ENCODE measurements at regions not wholly inside any gene's neighbourhood (a gene's known extent, or its start where the extent isn't known, plus 50 kb on each side); places are given as distances from the start of the nearest gene placed in this dataset.

DNA sequence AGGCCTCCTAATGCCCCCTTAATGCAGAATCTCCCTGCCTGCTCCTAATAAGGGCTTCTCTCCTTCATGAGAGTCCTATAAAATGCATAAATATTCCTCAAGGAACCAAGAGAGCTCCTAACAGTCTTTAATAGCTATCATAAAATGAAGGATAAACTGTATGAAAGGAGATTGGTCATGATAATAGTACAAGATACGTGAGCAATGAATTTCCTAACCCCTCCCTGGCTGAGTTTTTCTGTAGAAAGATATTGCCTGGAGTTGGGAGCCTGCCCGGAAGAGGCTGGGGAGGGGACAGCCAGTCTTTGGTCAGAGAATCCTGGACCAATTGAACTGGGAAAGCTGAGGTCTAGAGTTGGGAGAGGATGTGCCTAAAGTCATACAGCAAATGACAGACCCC, 321.9 kb upstream of the CDH5 start:
- H3K36me3 Mint-ChIP-seq = peaks cover 6% of the 10 kb centered on the region; the same call in 1 of the 2 replicates
- peaks cover 26% of the 10 kb centered on the region for H3K27me3 Mint-ChIP-seq (ENCODE audit: low read depth)
- peaks cover 12% of the 10 kb centered on the region for H3K9me3 Mint-ChIP-seq
- H3K27ac Mint-ChIP-seq = no peak overlapping the region
- TF ChIP-seq, protein P1, sequence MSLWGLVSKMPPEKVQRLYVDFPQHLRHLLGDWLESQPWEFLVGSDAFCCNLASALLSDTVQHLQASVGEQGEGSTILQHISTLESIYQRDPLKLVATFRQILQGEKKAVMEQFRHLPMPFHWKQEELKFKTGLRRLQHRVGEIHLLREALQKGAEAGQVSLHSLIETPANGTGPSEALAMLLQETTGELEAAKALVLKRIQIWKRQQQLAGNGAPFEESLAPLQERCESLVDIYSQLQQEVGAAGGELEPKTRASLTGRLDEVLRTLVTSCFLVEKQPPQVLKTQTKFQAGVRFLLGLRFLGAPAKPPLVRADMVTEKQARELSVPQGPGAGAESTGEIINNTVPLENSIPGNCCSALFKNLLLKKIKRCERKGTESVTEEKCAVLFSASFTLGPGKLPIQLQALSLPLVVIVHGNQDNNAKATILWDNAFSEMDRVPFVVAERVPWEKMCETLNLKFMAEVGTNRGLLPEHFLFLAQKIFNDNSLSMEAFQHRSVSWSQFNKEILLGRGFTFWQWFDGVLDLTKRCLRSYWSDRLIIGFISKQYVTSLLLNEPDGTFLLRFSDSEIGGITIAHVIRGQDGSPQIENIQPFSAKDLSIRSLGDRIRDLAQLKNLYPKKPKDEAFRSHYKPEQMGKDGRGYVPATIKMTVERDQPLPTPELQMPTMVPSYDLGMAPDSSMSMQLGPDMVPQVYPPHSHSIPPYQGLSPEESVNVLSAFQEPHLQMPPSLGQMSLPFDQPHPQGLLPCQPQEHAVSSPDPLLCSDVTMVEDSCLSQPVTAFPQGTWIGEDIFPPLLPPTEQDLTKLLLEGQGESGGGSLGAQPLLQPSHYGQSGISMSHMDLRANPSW (CRISPR knock-in tag; conservative IDR thresholded peaks at IDR 0.05; ENCODE audit: low read depth) = no peak
- TF ChIP-seq FOXJ3 (CRISPR knock-in tag; IDR thresholded peaks at IDR 0.05; ENCODE audit: borderline replicate concordance) (no peak), MAX (CRISPR knock-in tag; IDR thresholded peaks at IDR 0.05) (no peak), GTF2I (CRISPR knock-in tag; conservative IDR thresholded peaks at IDR 0.05) (no peak), E2F4 (CRISPR knock-in tag; IDR thresholded peaks at IDR 0.05; ENCODE audit: borderline replicate concordance, low read depth) (no peak), ZNF671 (CRISPR knock-in tag; IDR thresholded peaks at IDR 0.05) (no peak), NR2C2 (CRISPR knock-in tag; IDR thresholded peaks at IDR 0.05) (no peak), NFE2L1 (CRISPR knock-in tag; IDR thresholded peaks at IDR 0.05) (no peak), SMAD3 (CRISPR knock-in tag; IDR thresholded peaks at IDR 0.05; ENCODE audit: borderline replicate concordance) (no peak), NR1H2 (CRISPR knock-in tag; IDR thresholded peaks at IDR 0.05) (no peak)
- TF ChIP-seq, protein P2, sequence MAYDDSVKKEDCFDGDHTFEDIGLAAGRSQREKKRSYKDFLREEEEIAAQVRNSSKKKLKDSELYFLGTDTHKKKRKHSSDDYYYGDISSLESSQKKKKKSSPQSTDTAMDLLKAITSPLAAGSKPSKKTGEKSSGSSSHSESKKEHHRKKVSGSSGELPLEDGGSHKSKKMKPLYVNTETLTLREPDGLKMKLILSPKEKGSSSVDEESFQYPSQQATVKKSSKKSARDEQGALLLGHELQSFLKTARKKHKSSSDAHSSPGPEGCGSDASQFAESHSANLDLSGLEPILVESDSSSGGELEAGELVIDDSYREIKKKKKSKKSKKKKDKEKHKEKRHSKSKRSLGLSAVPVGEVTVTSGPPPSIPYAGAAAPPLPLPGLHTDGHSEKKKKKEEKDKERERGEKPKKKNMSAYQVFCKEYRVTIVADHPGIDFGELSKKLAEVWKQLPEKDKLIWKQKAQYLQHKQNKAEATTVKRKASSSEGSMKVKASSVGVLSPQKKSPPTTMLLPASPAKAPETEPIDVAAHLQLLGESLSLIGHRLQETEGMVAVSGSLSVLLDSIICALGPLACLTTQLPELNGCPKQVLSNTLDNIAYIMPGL (CRISPR knock-in tag; IDR thresholded peaks at IDR 0.05) = no peak
- TF ChIP-seq, protein P3, sequence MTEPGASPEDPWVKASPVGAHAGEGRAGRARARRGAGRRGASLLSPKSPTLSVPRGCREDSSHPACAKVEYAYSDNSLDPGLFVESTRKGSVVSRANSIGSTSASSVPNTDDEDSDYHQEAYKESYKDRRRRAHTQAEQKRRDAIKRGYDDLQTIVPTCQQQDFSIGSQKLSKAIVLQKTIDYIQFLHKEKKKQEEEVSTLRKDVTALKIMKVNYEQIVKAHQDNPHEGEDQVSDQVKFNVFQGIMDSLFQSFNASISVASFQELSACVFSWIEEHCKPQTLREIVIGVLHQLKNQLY (CRISPR knock-in tag; IDR thresholded peaks at IDR 0.05) = no peak
- no peak for ATAC-seq
- no peak for DNase-seq (ENCODE audit: low spot score)
- peaks cover 15% of the 10 kb centered on the region for H3K4me1 Mint-ChIP-seq
- ChIA-PET POLR2A (no interaction called here), CTCF (no interaction called here)
- H3K4me3 Mint-ChIP-seq = no peak overlapping the region

- ChIA-PET POLR2A (no interaction called here), CTCF (no interaction called here)
- Mint-ChIP-seq H3K27ac (no peak overlapping the region), H3K9me3 (peaks cover 12% of the 10 kb centered on the region), H3K36me3 (peaks cover 6% of the 10 kb centered on the region; the same call in 1 of the 2 replicates), H3K4me1 (peaks cover 19% of the 10 kb centered on the region), H3K4me3 (no peak overlapping the region), H3K27me3 (ENCODE audit: low read depth) (peaks cover 26% of the 10 kb centered on the region)
- no peak for DNase-seq (ENCODE audit: low spot score)
- ATAC-seq = no peak
- TF ChIP-seq CBFB (CRISPR knock-in tag; IDR thresholded peaks at IDR 0.05; ENCODE audit: low read depth) = no peak
- no peak for TF ChIP-seq E2F1 (CRISPR knock-in tag; IDR thresholded peaks at IDR 0.05)
- no peak for TF ChIP-seq JAZF1 (CRISPR knock-in tag; IDR thresholded peaks at IDR 0.05)
- no peak for TF ChIP-seq ZNF532 (CRISPR knock-in tag; IDR thresholded peaks at IDR 0.05; ENCODE audit: borderline replicate concordance)
- no peak for TF ChIP-seq PREB (CRISPR knock-in tag; IDR thresholded peaks at IDR 0.05; ENCODE audit: borderline replicate concordance)
- no peak for TF ChIP-seq CREB1 (CRISPR knock-in tag; IDR thresholded peaks at IDR 0.05)
- no peak for TF ChIP-seq GRHL2 (CRISPR knock-in tag; IDR thresholded peaks at IDR 0.05; ENCODE audit: insufficient replicate concordance, severe bottlenecking)
- no peak for TF ChIP-seq NR3C1 (CRISPR knock-in tag; conservative IDR thresholded peaks at IDR 0.05; ENCODE audit: low read depth)
- TF ChIP-seq ZNF121 (CRISPR knock-in tag; IDR thresholded peaks at IDR 0.05) = no peak
- TF ChIP-seq RELA (CRISPR knock-in tag; IDR thresholded peaks at IDR 0.05; ENCODE audit: borderline replicate concordance) = no peak
- TF ChIP-seq ATF3 (CRISPR knock-in tag; conservative IDR thresholded peaks at IDR 0.05) = no peak
Measured at GRCh38 chr16:66044089-66044488, 322.4 kb upstream of the CDH5 start.

All from WTC11 (cell line).